HG02885 (cell line): ENCODE measurements at regions not wholly inside any gene's neighbourhood (a gene's known extent, or its start where the extent isn't known, plus 50 kb on each side); places are given as distances from the start of the nearest gene placed in this dataset.
"Not testable (repeated sequence)": the region's sequence is repeated elsewhere in the genome, so short reads cannot be mapped to it uniquely, and the experiment has no call there.

ENCODE experiments used
- ATAC-seq: cut with Tn5 transposase; IDR thresholded peaks from one replicate; pipeline ENCODE4 v1.9.1; 2021; ENCODE audit warnings: mild to moderate bottlenecking; ENCODE audit not compliant: unreplicated experiment, poor library complexity

DNA sequence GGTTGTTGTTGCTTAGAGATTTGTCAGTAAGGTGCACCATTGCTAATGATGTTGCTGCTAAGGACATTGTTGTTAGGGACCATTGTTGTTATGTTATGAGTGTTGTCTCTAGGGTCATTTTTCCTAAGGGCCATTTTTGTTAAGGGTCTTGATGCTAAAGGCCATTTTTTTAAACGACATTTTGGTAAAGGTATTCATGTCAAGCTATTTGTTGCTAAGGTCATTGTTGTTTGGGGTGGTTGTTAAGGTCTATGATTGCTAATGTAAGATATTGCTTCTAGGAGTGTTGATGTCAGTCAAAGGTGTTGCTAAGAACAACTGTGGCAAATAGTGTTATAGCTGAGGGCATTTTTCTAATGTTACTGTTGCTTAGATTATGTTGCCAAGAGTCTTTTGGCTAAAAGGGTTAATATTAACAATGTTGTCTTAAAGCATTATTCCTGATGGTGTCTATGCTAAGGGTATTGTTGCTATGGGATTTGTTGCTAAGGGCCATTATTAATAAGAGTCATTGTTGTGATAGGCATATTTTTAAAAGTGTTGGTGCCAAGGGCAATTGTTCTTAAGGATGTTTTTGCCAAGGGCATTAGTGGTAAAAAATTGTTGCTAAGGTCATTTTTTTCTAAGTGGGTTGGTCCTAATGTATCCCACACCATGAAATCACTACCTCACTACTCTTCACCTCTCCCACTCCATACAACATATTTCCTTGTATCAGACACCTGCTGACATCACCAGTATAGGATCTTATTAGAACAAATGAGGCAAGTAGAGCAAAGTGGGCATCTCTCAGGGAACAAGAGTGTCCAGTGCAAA lies 56.2 kb downstream of the SPATA31A6 start:
- not testable (repeated sequence) for ATAC-seq

DNA sequence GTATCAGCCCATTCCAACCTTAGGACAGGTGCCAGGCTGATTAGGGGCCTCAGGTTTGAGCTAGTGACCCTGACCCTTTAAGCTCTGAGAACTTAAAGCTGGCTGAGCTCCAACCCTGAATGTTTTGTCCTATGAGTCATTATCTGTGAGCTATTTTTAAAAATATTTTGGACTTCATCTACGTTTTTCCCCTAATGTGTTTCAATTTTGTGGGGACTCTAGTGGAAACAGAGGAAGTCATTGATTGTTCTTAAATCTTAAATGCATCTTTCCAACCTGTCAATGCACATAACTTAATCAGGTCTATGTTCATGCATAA lies 56.8 kb downstream of the SPATA31A6 start:
- ATAC-seq, result not testable (repeated sequence)

DNA sequence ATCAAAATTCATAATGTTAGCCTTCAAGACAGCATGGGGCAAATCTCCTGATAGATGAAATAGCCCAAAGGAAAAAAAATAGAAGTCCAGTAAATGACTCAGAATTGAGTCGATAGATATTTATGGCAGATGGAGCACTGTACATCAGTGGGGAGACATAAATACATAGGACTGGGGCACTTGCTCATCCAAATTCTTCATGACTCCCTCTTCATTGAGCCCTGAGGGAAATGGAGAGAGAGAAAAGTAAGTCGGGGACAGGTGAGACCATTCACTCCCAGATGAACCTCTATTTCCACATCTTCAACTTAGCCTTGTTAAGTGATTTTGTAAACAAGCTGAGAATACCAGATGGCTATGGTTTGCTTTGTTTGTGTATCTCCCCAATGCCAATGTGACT lies 59.8 kb downstream of the SPATA31A6 start:
- ATAC-seq, result not testable (repeated sequence)

DNA sequence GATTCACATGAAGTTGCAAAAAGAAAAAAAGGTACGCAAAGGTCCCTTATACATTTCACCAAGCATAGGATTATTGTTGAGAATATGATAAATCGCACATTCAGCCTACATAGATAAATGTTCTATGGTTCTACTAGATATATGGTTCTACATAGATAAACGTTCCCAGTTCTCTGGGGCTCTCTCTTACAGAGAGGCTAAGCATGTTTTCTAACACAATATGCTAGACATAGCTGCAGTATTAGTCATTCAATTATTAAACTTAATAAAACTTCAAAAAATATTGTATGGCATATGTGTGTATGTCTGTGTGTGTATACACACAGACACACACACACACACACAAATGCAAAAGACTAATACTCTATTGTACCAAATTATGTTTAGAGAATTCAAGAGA lies 60.4 kb downstream of the SPATA31A6 start:
- ATAC-seq, result not testable (repeated sequence)

DNA sequence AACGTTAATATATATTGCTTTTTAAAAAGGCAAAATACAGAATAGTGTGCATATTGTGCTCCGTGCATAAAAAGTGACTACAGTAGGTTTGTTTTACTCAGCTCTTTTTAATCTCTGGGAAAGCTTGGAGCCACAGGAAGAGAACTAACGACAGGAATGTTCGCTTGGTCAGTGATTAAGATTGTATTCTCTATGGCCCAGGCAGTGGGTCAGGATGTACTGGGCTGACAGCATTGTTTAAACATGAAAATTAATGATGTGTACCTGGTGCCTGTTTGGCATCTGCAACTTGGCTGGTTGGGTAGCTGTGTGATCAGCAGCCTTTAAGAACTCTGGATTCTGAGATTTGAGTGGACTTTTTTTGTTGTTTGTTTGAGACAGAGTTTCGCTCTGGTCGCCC lies 85.3 kb downstream of the SPATA31A6 start:
- ATAC-seq, result not testable (repeated sequence)

DNA sequence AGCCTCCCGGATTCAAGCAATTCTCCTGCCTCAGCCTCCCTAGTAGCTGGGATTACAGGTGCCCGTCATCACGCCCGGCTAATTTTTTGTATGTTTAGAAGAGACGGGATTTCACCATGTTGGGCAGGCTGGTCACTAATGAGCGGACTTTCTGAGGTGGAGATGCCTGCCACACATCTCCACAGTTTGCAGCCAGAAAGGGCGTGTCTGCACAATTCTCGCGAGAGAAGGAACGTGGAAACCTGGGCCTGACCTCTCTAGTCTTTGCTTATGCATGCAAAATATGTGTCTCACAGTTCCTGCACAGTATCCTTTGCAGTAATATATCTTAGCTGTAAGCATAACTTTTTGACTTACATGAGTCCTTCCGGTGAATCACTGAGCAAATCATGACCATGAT lies 85.7 kb downstream of the SPATA31A6 start:
- not testable (repeated sequence) for ATAC-seq

DNA sequence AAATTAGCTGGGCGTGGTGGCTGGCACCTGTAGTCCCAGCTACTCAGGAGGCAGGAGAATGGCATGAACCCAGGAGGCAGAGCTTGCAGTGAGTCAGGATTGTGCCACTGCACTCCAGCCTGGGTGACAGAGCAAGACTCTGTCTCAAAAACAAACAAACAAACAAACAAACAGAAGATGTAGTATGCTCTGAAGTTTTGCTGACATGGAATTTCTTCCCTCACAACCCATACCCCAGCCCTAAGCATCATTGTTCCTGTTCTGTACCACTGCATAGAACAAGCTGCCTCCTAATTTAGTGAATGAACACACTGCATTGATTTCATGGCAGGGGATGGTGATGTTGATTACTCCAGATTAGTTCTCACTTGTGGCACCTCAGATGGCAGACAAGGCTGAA lies 89.7 kb downstream of the SPATA31A6 start:
- ATAC-seq, result not testable (repeated sequence)

DNA sequence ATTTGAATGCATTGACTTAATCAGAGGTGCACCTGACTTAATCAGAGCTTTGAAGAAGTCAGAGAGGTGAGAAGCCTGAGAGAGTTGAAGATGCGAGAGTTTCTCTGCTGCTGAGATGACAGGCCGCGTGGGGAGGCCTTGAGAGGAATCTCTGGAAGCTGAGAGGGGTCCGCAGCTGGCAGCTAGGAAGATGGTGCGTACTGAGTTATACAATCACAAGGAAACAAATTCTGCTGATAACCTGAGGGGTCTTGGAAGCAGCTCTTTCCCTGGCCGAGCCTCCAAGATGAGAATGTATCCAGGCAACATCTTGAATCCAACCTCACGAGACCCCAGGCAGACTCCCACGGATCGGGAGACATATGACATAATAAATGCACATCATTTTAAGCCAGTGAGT lies 91.7 kb downstream of the SPATA31A6 start:
- ATAC-seq, result no peak

DNA sequence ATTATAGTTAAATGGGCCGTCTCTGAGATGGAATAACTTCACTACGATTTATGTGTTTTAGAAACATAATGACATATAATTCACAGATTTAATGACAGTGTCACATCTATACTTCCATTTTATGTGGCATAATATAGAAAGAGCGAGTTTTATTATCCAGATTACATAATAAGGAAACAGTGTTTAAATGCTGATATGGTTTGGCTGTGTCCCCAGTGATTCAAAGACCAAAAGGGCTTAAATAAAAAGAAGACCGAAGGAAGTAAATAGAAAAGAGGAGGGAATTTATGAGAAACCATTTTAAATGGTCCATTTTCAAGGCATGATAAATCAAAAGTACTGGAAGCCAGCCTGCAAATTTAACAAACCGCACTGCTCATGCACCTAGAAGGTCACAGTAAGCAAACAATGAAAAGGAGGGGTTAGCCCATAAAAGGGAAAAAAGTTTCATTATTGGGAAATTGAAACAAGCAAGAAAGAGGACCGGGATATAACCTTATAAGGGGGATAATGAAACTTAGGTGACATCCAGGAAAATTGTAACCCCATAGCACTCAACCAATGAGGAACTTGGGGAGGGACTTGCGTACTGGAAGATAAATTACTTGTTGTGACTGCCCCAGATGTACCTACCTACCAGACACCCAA lies 99.2 kb downstream of the SPATA31A6 start:
- not testable (repeated sequence) for ATAC-seq

DNA sequence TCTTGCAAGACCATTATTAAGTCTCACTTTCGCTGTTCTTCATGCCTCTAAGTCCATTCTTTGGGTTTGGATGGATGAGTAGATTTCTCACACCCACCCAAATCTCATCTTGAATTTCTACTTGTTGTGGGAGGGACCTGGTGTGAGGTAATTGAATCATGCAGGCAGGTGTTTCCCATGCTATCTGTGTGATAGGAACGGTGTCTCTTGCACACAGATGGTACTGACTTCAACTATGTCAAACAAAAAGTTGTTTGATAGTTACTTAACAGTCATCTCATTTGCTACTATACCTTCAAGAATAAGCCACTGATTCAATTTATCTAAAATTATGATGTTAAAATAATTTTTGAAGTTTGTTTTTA lies 99.7 kb downstream of the SPATA31A6 start:
- not testable (repeated sequence) for ATAC-seq

DNA sequence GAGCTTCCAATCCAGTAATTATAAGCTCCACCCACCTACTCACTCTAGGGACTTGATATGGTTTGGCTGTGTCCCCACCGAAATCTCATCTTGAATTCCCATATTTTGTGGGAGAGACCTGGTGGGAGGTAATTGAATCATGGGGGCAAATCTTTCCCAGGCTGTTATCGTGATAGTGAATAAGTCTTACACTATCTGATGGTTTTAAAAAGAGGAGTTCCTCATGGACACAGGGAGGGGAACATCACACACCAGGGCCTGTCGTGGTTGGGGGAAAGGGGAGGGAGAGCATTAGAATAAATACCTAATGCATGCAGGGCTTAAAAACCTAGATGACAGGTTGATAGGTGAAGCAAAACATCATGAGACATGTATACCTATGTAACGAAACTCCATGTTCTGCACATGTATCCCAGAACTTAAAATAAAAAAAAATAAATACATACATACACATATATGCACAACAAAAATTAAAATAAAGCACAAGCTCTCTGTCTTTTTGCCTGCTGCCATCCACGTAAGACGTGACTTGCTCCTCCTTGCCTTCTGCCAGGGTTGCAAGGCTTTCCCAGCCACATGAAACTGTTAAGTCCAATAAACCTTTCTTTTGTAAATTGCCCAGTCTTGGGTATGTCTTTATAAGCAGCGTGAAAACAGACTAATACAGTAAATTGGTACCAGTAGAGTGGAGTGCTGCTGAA lies 102.8 kb downstream of the SPATA31A6 start:
- ATAC-seq, result not testable (repeated sequence)

DNA sequence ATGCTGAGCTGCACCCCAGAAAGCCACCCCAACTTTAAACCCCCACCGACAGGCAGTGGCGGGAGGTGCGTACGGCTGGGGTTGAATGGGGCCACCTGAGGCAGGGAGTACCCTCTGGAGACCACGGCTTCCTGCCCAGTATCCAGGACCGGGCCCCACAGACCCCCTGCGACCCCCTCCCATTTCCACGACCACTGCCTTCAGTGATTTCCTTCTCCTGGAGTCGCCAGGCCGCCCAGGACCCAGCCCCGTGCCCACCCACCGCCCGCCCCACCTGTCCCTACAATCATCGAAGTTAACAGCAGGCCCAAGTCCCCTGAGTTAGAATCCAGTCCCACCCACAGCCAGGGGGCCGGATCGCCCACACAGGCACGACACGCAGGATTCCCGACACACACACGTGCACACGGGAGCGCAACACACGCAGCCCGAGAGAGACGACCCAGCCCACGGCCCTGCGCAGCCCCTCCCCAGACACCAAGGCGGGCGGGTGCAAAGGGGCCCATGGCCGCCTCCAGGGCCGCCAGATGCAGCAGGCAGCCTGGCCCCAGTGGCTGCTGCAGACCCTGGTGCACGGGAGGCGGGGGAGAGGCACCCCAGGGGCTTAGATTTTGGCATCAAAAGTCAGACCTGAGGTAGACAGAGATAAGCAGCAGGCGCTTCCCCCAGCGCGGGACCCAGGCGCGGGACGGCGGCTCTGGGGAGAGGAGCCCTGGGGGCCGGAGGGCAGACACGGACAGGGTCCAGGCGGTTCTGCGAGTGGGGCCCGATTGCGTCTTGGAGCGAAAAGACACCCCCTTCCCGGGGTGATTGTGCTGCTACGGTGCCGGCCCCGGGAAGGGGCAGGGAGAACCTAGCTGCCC lies 104.8 kb downstream of the SPATA31A6 start:
- not testable (repeated sequence) for ATAC-seq

DNA sequence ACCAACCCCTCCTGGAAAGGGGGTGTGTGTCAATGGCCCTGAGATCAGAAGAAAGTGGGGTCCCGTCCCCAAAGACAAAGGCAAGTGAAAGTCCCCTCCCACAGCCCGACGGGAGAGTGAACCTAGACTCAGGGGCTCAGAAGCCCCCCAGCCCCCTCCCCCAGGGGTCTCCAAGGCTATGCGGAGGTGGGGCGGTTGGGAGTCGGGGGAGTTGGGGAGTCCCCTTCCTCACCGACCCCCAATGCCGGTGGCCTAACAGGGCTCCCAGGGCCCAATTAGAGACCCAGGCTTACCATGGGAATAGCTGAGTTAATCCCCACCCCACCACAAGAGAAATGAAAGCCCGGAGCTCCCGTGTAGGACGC lies 105.4 kb downstream of the SPATA31A6 start:
- ATAC-seq, result not testable (repeated sequence)

DNA sequence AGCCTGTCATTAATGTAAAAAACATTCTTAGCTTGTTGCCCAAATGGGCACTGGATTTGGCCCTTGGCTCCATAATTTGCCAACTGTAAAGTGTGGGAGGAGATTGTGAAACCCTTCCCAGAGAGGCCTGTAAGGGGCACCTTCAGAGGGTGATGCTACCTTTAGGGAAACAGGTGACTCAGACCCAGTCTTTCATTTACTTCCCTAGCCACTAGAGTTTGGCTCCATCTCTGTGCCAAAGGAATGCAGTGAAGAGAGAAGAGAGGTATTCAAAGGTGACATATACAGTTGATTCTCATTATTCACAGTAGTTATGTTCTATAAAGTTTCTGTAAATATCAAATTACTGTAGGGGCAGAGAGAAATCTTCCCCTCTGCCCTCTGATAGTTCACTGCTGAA lies 116.7 kb downstream of the SPATA31A6 start:
- not testable (repeated sequence) for ATAC-seq

DNA sequence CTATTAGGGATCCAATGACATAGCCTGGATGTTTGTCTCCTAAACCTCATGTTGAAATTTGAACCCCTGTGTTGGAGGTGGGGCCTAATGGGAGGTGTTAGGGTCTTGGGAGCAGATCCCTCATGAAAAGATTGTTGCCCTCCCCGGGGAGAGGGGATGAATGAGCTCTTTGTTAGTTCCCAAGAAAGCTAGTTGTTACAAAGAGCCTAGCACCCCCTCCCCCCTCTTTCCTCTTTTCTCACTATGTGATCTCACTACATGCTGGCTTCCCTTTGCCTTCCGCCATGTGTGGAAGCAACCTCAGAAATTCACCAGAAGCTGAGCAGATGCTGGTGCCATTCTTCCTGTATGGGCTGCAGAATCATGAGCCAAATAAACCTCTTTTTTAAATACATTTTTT lies 123.2 kb downstream of the SPATA31A6 start:
- not testable (repeated sequence) for ATAC-seq

DNA sequence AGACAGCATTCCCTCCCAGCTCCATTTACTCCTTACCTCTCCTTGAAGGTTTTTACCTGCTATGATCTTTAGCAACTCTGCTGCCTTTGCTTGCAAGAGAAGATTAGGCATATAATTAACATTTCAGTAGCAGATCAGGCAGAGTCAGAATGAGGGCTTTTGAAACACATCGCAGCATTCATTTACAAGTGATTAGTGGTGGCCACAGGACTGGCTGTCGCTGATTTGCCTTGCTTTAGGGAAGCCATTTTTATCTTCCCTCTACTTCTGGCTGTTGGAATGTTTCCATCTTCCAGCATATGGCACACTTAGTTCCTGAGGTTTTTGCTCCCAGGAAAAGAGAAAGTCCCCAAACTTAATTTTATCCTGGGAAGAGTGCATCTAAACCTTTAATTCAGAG lies 124.0 kb downstream of the SPATA31A6 start:
- not testable (repeated sequence) for ATAC-seq

DNA sequence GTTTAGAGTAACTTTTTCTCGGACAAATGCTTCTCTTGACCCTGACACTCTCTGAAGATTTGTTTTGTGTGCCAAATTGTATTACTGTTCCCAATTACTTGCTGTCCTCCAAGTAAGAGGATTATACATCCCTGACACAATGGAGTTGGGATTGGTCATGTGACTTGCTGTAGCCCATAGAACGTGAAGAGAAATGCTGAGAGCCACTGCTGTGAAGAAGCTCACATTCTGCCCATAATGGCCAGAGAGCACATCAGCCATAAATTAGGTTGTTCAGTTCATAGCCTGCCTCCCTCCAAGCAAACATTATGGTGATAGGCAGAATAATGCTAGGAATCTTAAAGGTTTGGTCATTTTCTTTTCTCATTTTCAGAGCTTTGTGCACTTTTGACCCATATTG lies 127.5 kb downstream of the SPATA31A6 start:
- ATAC-seq, result not testable (repeated sequence)

DNA sequence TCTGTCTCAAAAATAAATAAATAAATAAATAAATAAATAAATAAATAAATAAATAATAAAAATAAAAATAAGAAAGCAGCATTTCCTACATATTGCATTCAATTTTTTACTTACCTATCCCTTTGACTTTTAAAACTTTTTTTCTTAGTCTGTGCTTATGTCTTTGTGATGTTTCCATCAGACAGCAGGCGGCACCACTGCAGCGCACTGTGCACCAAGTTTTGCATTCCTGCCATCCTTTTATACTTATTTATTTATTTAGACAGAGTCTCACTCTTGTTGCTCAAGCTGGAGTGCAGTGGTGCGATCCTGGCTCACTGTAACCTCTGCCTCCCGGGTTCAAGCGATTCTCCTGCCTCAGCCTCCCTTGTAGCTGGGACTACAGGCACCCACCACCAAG lies 132.6 kb downstream of the SPATA31A6 start:
- not testable (repeated sequence) for ATAC-seq

DNA sequence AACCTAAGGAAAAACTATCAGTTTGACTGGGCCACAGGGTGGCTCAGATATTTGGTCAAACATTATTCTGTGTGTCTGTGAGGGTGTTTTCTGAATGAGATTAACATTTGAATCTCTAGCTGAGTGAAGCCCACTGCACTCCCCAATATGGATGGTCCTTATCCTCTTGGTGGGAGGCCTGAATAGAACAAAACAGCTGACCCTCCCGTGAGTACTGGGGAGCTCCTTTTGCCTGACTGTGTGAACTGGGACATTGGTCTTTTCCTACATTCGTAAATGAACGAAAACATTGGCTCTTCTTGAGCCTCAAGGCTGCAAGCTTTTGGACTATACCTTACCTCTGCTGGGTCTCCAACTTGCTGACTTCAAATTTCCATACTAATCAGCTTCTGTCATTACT lies 134.2 kb downstream of the SPATA31A6 start:
- ATAC-seq, result not testable (repeated sequence)

DNA sequence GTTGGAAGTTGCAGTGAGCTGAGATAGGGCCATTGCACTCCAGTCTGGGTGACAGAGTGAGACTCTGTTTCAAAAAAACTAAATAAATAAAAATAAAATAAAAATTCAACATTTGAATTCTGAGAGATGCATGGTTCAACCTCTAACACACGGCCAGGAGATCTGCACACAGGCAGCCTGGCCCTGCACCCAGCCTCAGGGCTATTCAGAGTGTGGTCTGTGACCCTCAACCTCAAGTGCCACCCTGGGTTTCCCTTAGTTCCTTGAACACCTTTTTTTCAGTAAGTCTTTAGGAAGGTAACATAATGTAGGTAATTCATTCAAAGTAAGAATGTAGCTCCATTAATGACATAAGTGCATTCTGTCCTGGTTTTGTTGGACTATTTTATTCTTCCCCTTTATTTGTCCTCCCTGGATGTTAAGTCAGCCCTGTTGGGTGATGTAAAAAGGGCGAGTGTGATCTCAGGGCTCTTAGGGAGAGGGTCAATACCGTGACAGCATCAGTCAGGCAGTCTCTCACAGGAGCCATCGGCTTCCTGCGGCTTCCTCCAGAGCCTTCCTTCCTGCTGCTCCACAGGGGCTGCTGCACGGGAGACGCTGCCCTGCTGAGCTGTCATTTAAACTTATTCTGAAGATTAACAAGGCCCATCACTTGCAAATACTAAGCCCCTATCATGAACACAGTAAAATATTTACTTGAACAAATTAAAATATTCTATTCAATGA lies 139.8 kb downstream of the SPATA31A6 start:
- not testable (repeated sequence) for ATAC-seq
